SK-N-SH (cell line): ENCODE measurements at regions not wholly inside any gene's neighbourhood (a gene's known extent, or its start where the extent isn't known, plus 50 kb on each side); places are given as distances from the start of the nearest gene placed in this dataset.

Experiments
- CTCF ChIA-PET: fragments of 300-600, 350-600 bp; formaldehyde crosslinking; extraction: SDS; loops from one replicate; lab custom pipeline; 2021; lab: Yijun Ruan, JAX
- POLR2A ChIA-PET: fragments of 350-600 bp; sonication (Branson Sonifier 250); formaldehyde crosslinking; extraction: SDS; loops from one replicate; lab custom pipeline; 2020; ENCODE audit warnings: antibody characterized with exemption, inconsistent platforms; lab: Yijun Ruan, JAX
- DNase-seq: peaks from one replicate; pipeline ENCODE4 v3.0.0; 2012
- H2AFZ ChIP-seq: fragments of 200-600 bp; sonication (generic); 2 replicates; pipeline ENCODE4 v1.8.1; 2016; ENCODE audit warnings: antibody characterized with exemption, mild to moderate bottlenecking, low read depth
- H3F3A ChIP-seq: fragments of 200-600 bp; sonication (generic); replicated peaks from 2 replicates; pipeline ENCODE3; 2016; ENCODE audit warnings: antibody characterized with exemption, mild to moderate bottlenecking; ENCODE audit not compliant: insufficient read depth
- H3K27ac ChIP-seq, 2 experiments: fragments of 200-500 bp in 1 of 2; fragments of 200-600 bp in 1 of 2; sonication (Bioruptor generic) in 1 of 2; sonication (generic), shearing (Covaris generic) in 1 of 2; 2 replicates each; pipeline versions ENCODE4 v1.5.1 to v1.6.1; 2014 to 2016; ENCODE audit warnings: low read depth in 2 of 2, inconsistent platforms in 1 of 2, low read length in 1 of 2, mild to moderate bottlenecking in 1 of 2, mixed read lengths in 1 of 2
- H3K27me3 ChIP-seq: fragments of 200-600 bp; sonication (generic), shearing (Covaris generic); 2 replicates; pipeline ENCODE4 v1.6.1; 2016; ENCODE audit warnings: mixed run types; ENCODE audit not compliant: insufficient read depth
- H3K36me3 ChIP-seq, 2 experiments: fragments of 200-500 bp in 1 of 2; fragments of 200-600 bp in 1 of 2; sonication (Bioruptor generic) in 1 of 2; sonication (generic) in 1 of 2; replicated peaks in 1 of 2; 2 replicates each; pipeline versions ENCODE3 to v1.5.1; 2014 to 2016; ENCODE audit warnings: low read length in 1 of 2, mild to moderate bottlenecking in 1 of 2; ENCODE audit not compliant: insufficient read depth in 2 of 2, control insufficient read depth in 1 of 2
- H3K4me1 ChIP-seq, 2 experiments: fragments of 200-500 bp in 1 of 2; fragments of 200-600 bp in 1 of 2; sonication (Bioruptor generic) in 1 of 2; sonication (generic), shearing (Covaris generic) in 1 of 2; 2 replicates each; pipeline versions ENCODE4 v1.5.1 to v1.6.1; 2014 to 2016; ENCODE audit warnings: low read depth in 1 of 2, low read length in 1 of 2, mixed run types in 1 of 2; ENCODE audit not compliant: insufficient read depth in 2 of 2, control insufficient read depth in 1 of 2
- H3K4me2 ChIP-seq: fragments of 200-600 bp; sonication (generic), shearing (Covaris generic); 2 replicates; pipeline ENCODE4 v1.6.1; 2017; ENCODE audit warnings: mixed run types
- H3K4me3 ChIP-seq, 2 experiments: fragments of 200-500 bp in 1 of 2; fragments of 200-600 bp in 1 of 2; sonication (Bioruptor generic) in 1 of 2; sonication (generic), shearing (Covaris generic) in 1 of 2; 2 replicates each; pipeline versions ENCODE4 v1.5.1 to v1.8.1; 2014 to 2016; ENCODE audit warnings: low read depth in 2 of 2, inconsistent platforms in 1 of 2, low read length in 1 of 2, mild to moderate bottlenecking in 1 of 2, mixed read lengths in 1 of 2, moderate library complexity in 1 of 2
- H3K79me2 ChIP-seq: fragments of 200-600 bp; sonication (generic); 2 replicates; pipeline ENCODE4 v1.8.1; 2017; ENCODE audit warnings: mild to moderate bottlenecking; ENCODE audit not compliant: insufficient read depth
- H3K9ac ChIP-seq: fragments of 200-600 bp; sonication (generic); 2 replicates; pipeline ENCODE4 v1.6.1; 2017; ENCODE audit warnings: mixed run types
- H3K9me2 ChIP-seq: fragments of 200-600 bp; sonication (generic); 2 replicates; pipeline ENCODE4 v1.6.1; 2017; ENCODE audit warnings: mixed run types
- H3K9me3 ChIP-seq: fragments of 200-600 bp; sonication (generic); 2 replicates; pipeline ENCODE4 v1.6.1; 2017; ENCODE audit warnings: mixed run types, mild to moderate bottlenecking, moderate library complexity
- H4K20me1 ChIP-seq: fragments of 200-600 bp; sonication (generic); 2 replicates; pipeline ENCODE4 v1.6.1; 2017; ENCODE audit warnings: mild to moderate bottlenecking, mixed run types; ENCODE audit not compliant: insufficient read depth
- CHD2 ChIP-seq: fragments of 150-350 bp; IDR thresholded peaks from 2 replicates; pipeline ENCODE4 v1.6.1; 2018; ENCODE audit warnings: low read length; ENCODE audit not compliant: partially characterized antibody
- CTCF ChIP-seq: fragments of 200-600 bp; sonication (generic); IDR thresholded peaks from 2 replicates; pipeline ENCODE4 v1.6.1; 2017; ENCODE audit warnings: antibody characterized with exemption, mild to moderate bottlenecking, moderate library complexity
- FOSL2 ChIP-seq: IDR thresholded peaks from 2 replicates; pipeline ENCODE4 v1.4.0; 2012; ENCODE audit warnings: low read depth, mild to moderate bottlenecking, moderate library complexity, borderline replicate concordance
- GABPA ChIP-seq: IDR thresholded peaks from 2 replicates; pipeline ENCODE4 v1.4.0; 2012; ENCODE audit warnings: low read depth, mild to moderate bottlenecking
- JUND ChIP-seq: IDR thresholded peaks from 2 replicates; pipeline ENCODE4 v1.4.0; 2012
- RAD21 ChIP-seq: IDR thresholded peaks from 2 replicates; pipeline ENCODE4 v1.6.1; 2012; ENCODE audit warnings: mild to moderate bottlenecking, low read length
- RCOR1 ChIP-seq: fragments of 150-350 bp; IDR thresholded peaks from 2 replicates; pipeline ENCODE4 v1.6.1; 2017; ENCODE audit warnings: antibody characterized with exemption, low read length
- RFX5 ChIP-seq: IDR thresholded peaks from 2 replicates; pipeline ENCODE4 v1.6.1; 2012; ENCODE audit warnings: mild to moderate bottlenecking, improper control_type of control experiment, low read length
- SMC3 ChIP-seq: IDR thresholded peaks from 2 replicates; pipeline ENCODE4 v1.6.1; 2012; ENCODE audit warnings: low read depth, low read length, improper control_type of control experiment
- TAF1 ChIP-seq: IDR thresholded peaks from 2 replicates; pipeline ENCODE4 v1.6.1; 2012; ENCODE audit warnings: low read depth, mild to moderate bottlenecking, low read length, moderate library complexity, borderline replicate concordance
- TCF12 ChIP-seq: IDR thresholded peaks from 2 replicates; pipeline ENCODE4 v1.4.0; 2012
- YY1 ChIP-seq: IDR thresholded peaks from 2 replicates; pipeline ENCODE4 v1.4.0; 2012; ENCODE audit warnings: low read depth, mild to moderate bottlenecking
- WGBS: methylation state at CpG from one replicate; pipeline ENCODE4 v1.1.6; 2017; ENCODE audit warnings: low lambda C conversion rate; 5-methylcytosine and 5-hydroxymethylcytosine counted together
- TF ChIP-seq, protein P1 (sequence below): fragments of 150-350 bp; IDR thresholded peaks from 2 replicates; pipeline ENCODE4 v1.6.1; 2016; ENCODE audit warnings: mild to moderate bottlenecking, low read depth, low read length
- TF ChIP-seq, protein P2 (sequence below): IDR thresholded peaks from 2 replicates; pipeline ENCODE4 v1.4.0; 2012; ENCODE audit warnings: low read depth, borderline replicate concordance
- TF ChIP-seq, protein P3 (sequence below): IDR thresholded peaks from 2 replicates; pipeline ENCODE4 v1.4.0; 2012; ENCODE audit warnings: low read depth

- no peak overlapping the region for H3K4me2 ChIP-seq
- H3K9me2 ChIP-seq: no peaks in the 10 kb centered on the region
- H4K20me1 ChIP-seq: no peaks in the 10 kb centered on the region
- H3K9ac ChIP-seq: no peak overlapping the region
- H3K27ac ChIP-seq: no peak overlapping the region
- no peaks in the 10 kb centered on the region for H3K9me3 ChIP-seq
- CTCF ChIA-PET: interaction anchor here (0.9 to 2.1 kb wide), 5 partner anchors 9 to 996 kb away, joined by 3 to 15 read pairs (median 6); partner anchors contain the start of gene HS3ST3A1
- no peaks in the 10 kb centered on the region; the same call in 1 of the 2 replicates for H3K27me3 ChIP-seq
- DNase-seq: peak; percentile 60
- no peaks in the 10 kb centered on the region for H3K36me3 ChIP-seq
- POLR2A ChIA-PET: no interaction called here
- no peaks in the 10 kb centered on the region for H3K4me1 ChIP-seq
- peaks cover 4% of the 10 kb centered on the region for H3F3A ChIP-seq
- peak overlapping the region in 1 of 2 experiments; percentile 28; a peak in 1 of 4 replicates for H3K4me3 ChIP-seq
- no peak overlapping the region for H2AFZ ChIP-seq
- TF ChIP-seq JUND (no peak; the same call in 1 of the 2 replicates), FOSL2 (peak; percentile 64; the same call in 1 of the 2 replicates), RCOR1 (0 out of 2 replicates have a peak, but pooled peaks have one; percentile 22), TAF1 (0 out of 2 replicates have a peak, but pooled peaks have one; percentile 17), YY1 (peak; percentile 24; the same call in 1 of the 2 replicates), RAD21 (peak; percentile 87), CHD2 (peak; percentile 60), CTCF (peak; percentile 79), TCF12 (peak; percentile 16; the same call in 1 of the 2 replicates), RFX5 (no peak), SMC3 (peak; percentile 82), GABPA (no peak)
- TF ChIP-seq, protein P1, sequence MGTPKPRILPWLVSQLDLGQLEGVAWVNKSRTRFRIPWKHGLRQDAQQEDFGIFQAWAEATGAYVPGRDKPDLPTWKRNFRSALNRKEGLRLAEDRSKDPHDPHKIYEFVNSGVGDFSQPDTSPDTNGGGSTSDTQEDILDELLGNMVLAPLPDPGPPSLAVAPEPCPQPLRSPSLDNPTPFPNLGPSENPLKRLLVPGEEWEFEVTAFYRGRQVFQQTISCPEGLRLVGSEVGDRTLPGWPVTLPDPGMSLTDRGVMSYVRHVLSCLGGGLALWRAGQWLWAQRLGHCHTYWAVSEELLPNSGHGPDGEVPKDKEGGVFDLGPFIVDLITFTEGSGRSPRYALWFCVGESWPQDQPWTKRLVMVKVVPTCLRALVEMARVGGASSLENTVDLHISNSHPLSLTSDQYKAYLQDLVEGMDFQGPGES: no peak
- TF ChIP-seq, protein P2, sequence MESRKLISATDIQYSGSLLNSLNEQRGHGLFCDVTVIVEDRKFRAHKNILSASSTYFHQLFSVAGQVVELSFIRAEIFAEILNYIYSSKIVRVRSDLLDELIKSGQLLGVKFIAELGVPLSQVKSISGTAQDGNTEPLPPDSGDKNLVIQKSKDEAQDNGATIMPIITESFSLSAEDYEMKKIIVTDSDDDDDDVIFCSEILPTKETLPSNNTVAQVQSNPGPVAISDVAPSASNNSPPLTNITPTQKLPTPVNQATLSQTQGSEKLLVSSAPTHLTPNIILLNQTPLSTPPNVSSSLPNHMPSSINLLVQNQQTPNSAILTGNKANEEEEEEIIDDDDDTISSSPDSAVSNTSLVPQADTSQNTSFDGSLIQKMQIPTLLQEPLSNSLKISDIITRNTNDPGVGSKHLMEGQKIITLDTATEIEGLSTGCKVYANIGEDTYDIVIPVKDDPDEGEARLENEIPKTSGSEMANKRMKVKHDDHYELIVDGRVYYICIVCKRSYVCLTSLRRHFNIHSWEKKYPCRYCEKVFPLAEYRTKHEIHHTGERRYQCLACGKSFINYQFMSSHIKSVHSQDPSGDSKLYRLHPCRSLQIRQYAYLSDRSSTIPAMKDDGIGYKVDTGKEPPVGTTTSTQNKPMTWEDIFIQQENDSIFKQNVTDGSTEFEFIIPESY: peak; percentile 57; the same call in 1 of the 2 replicates
- TF ChIP-seq, protein P3, sequence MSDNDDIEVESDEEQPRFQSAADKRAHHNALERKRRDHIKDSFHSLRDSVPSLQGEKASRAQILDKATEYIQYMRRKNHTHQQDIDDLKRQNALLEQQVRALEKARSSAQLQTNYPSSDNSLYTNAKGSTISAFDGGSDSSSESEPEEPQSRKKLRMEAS: peak; percentile 47; the same call in 1 of the 2 replicates
- WGBS: 27% methylated on average over 13 of the region's 13 CpGs
- no peaks in the 10 kb centered on the region for H3K79me2 ChIP-seq
Observed at GRCh38 chr17:13306310-13306962, 288.6 kb upstream of the ELAC2 start.
